Smooth muscle cell (in vitro differentiated cells): ENCODE measurements at regions not wholly inside any gene's neighbourhood (a gene's known extent, or its start where the extent isn't known, plus 50 kb on each side); places are given as distances from the start of the nearest gene placed in this dataset.
A peak's percentile ranks its signal among the peaks of the same experiment; 100 is the strongest.
"Not testable (repeated sequence)": the region's sequence is repeated elsewhere in the genome, so short reads cannot be mapped to it uniquely, and the experiment has no call there.

Experiments
- DNase-seq: peaks from one replicate; lab custom pipeline; 2025; ENCODE audit not compliant: unreplicated experiment; lab: John Stamatoyannopoulos, UW
- H2AFZ ChIP-seq: fragments of 200-600 bp; sonication (generic); 2 replicates; pipeline ENCODE4 v1.6.0; 2016; ENCODE audit warnings: antibody characterized with exemption, low read depth, mild to moderate bottlenecking
- H3F3A ChIP-seq: fragments of 200-600 bp; sonication (generic); 2 replicates; pipeline ENCODE4 v1.6.0; 2017; ENCODE audit warnings: antibody characterized with exemption, low read depth
- H3K27ac ChIP-seq: fragments of 200-600 bp; sonication (generic); 2 replicates; pipeline ENCODE4 v1.5.1; 2016; ENCODE audit warnings: low read depth, mild to moderate bottlenecking
- H3K27me3 ChIP-seq: fragments of 200-600 bp; sonication (generic); 2 replicates; pipeline ENCODE4 v1.6.1; 2016; ENCODE audit warnings: low read depth, mild to moderate bottlenecking
- H3K36me3 ChIP-seq: fragments of 200-600 bp; sonication (generic); 2 replicates; pipeline ENCODE4 v1.5.1; 2016; ENCODE audit warnings: low read depth
- H3K4me1 ChIP-seq: fragments of 200-600 bp; sonication (generic); 2 replicates; pipeline ENCODE4 v1.5.1; 2016; ENCODE audit warnings: low read depth
- H3K4me2 ChIP-seq: fragments of 200-600 bp; sonication (generic); 2 replicates; pipeline ENCODE4 v1.6.0; 2016; ENCODE audit warnings: mild to moderate bottlenecking
- H3K4me3 ChIP-seq: fragments of 200-600 bp; sonication (generic); 2 replicates; pipeline ENCODE4 v1.5.1; 2016; ENCODE audit warnings: mild to moderate bottlenecking
- H3K79me2 ChIP-seq: fragments of 200-600 bp; sonication (generic); 2 replicates; pipeline ENCODE4 v1.6.0; 2016; ENCODE audit warnings: low read depth, mild to moderate bottlenecking
- H3K9ac ChIP-seq: fragments of 200-600 bp; sonication (generic); 2 replicates; pipeline ENCODE4 v1.6.0; 2016; ENCODE audit warnings: low read depth
- H3K9me3 ChIP-seq: fragments of 200-600 bp; sonication (generic); replicated peaks from 2 replicates; pipeline ENCODE4 v1.5.1; 2016; ENCODE audit warnings: low read depth
- H4K20me1 ChIP-seq: fragments of 200-600 bp; sonication (generic); 2 replicates; pipeline ENCODE4 v1.6.0; 2016; ENCODE audit warnings: low read depth
- WGBS: methylation state at CpG from one replicate; pipeline ENCODE4 v1.1.7; 2016; ENCODE audit warnings: low lambda C conversion rate; 5-methylcytosine and 5-hydroxymethylcytosine counted together
- TF ChIP-seq, protein P1 (sequence below): fragments of 200-600 bp; sonication (generic); IDR thresholded peaks from 2 replicates; pipeline ENCODE4 v1.5.1; 2017; ENCODE audit warnings: borderline replicate concordance, mild to moderate bottlenecking, antibody characterized with exemption; ENCODE audit not compliant: insufficient read depth, poor library complexity, severe bottlenecking

DNA sequence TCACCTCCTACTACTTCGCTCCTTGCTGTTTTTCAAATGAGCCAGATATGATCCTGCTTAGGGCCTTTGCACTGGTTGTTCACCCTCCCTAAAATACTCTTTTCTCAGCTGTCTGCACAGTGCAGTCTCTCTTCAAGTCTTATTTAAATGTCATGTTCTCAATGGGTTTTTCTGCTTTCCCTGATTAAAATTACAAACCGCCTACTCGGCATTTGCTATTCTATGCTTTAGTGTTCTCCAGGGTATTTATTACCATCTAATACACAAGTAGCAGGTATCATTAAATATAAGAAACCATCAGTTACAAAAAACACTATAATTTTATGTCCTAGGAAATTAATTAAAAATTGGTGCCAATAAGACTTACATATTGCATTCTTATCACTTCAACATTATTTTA is 108.0 kb upstream of the TMTC1 start:
- Histone ChIP-seq H3K79me2 (no peaks in the 10 kb centered on the region), H3K27me3 (no peaks in the 10 kb centered on the region), H2AFZ (no peak overlapping the region), H3K4me1 (no peaks in the 10 kb centered on the region), H3K27ac (no peak overlapping the region), H3K4me2 (no peak overlapping the region), H3K9ac (no peak overlapping the region), H4K20me1 (no peaks in the 10 kb centered on the region), H3F3A (no peaks in the 10 kb centered on the region), H3K9me3 (no peaks in the 10 kb centered on the region), H3K4me3 (no peak overlapping the region), H3K36me3 (no peaks in the 10 kb centered on the region)
- DNase-seq = no peak
- TF ChIP-seq, protein P1, sequence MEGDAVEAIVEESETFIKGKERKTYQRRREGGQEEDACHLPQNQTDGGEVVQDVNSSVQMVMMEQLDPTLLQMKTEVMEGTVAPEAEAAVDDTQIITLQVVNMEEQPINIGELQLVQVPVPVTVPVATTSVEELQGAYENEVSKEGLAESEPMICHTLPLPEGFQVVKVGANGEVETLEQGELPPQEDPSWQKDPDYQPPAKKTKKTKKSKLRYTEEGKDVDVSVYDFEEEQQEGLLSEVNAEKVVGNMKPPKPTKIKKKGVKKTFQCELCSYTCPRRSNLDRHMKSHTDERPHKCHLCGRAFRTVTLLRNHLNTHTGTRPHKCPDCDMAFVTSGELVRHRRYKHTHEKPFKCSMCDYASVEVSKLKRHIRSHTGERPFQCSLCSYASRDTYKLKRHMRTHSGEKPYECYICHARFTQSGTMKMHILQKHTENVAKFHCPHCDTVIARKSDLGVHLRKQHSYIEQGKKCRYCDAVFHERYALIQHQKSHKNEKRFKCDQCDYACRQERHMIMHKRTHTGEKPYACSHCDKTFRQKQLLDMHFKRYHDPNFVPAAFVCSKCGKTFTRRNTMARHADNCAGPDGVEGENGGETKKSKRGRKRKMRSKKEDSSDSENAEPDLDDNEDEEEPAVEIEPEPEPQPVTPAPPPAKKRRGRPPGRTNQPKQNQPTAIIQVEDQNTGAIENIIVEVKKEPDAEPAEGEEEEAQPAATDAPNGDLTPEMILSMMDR = no peak
- WGBS = 88% methylated on average over 3 of the region's 3 CpGs

DNA sequence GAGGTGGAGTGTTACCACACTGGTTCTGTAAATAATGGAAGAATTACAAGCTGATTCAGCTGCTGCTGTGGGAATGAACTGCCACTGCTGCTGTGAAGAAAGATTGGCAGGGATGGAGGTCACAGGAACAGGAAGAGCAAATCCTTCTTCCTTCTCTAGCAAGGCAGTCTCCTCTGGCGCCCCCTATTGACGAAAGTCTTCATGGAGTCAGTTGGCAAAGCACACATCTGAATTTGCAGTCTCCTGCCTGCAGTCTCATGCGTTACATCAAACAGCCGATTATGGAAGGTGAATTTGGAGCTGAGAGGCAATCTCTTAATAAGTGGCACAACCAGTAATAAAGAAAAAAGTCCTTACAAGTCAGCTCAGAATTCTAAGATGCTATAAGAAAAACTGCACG is 106.0 kb upstream of the TMTC1 start:
- Histone ChIP-seq H3F3A (no peaks in the 10 kb centered on the region), H3K79me2 (no peaks in the 10 kb centered on the region), H4K20me1 (no peaks in the 10 kb centered on the region), H2AFZ (no peak overlapping the region), H3K4me1 (no peaks in the 10 kb centered on the region), H3K27ac (no peak overlapping the region), H3K9me3 (no peaks in the 10 kb centered on the region), H3K4me3 (no peak overlapping the region), H3K9ac (no peak overlapping the region), H3K36me3 (no peaks in the 10 kb centered on the region), H3K4me2 (no peak overlapping the region), H3K27me3 (no peaks in the 10 kb centered on the region)
- TF ChIP-seq, protein P1 = peak; percentile 44
- DNase-seq = no peak
- 57% methylated on average over 5 of the region's 5 CpGs for WGBS

DNA sequence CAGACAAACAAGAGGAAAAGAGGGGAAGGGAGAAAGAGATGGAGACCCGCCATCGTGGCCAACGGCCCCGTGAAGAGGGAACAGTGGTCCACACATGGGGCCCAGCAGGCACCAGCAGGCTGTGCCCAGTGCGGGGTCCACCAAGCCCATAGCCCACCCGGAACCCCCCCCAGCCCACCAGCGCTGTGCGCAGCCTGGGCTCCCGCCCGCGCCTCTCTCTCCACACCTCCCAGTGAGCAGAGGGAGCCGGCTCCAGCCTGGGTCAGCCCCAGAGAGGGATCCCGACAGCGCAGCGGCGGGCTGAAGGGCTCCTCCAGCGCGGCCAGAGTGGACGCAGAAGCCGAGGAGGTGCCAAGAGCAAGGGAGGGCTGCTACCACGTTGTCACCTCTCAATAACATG is 105.0 kb upstream of the TMTC1 start:
- no peaks in the 10 kb centered on the region for H3K27me3 ChIP-seq
- H3K27ac ChIP-seq = no peak overlapping the region
- H4K20me1 ChIP-seq = no peaks in the 10 kb centered on the region
- 95% methylated on average over 17 of the region's 21 CpGs for WGBS
- H3K4me1 ChIP-seq = no peaks in the 10 kb centered on the region
- no peak overlapping the region for H3K4me2 ChIP-seq
- no peak overlapping the region for H3K4me3 ChIP-seq
- H3K36me3 ChIP-seq = no peaks in the 10 kb centered on the region
- no peaks in the 10 kb centered on the region for H3F3A ChIP-seq
- TF ChIP-seq, protein P1 = no peak
- H3K9me3 ChIP-seq = no peaks in the 10 kb centered on the region
- H2AFZ ChIP-seq = no peak overlapping the region
- no peaks in the 10 kb centered on the region for H3K79me2 ChIP-seq
- no peak for DNase-seq
- no peak overlapping the region for H3K9ac ChIP-seq

DNA sequence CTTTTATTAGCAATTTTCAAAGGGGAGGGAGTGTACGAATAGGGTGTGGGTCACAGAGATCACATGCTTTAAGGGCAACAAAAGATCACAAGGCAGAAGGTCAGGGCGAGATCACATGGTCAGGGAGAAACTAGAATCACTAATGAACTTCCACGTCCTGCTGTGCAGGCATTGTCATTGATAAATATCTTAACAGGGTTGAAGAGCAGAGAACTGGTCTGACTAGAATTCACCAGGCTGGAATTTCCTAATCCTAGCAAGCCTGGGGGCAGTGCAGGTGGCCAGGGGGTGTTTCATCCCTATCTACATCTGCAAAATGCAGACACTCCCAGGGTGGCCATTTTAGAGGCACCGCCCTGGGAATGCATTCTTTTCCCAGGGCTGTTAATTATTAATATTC is 101.2 kb upstream of the TMTC1 start:
- H3K27me3 ChIP-seq, H3K4me1 ChIP-seq, H3K9ac ChIP-seq, H3K4me3 ChIP-seq, H3K9me3 ChIP-seq, H2AFZ ChIP-seq, H3K4me2 ChIP-seq, H3K36me3 ChIP-seq, H3F3A ChIP-seq, DNase-seq, H3K27ac ChIP-seq, H4K20me1 ChIP-seq, H3K79me2 ChIP-seq: not testable (repeated sequence)
- WGBS = 73% methylated on average over 4 of the region's 4 CpGs
